ENCODE measurements at regions not wholly inside any gene's neighbourhood (a gene's known extent, or its start where the extent isn't known, plus 50 kb on each side); places are given as distances from the start of the nearest gene placed in this dataset.

DNA sequence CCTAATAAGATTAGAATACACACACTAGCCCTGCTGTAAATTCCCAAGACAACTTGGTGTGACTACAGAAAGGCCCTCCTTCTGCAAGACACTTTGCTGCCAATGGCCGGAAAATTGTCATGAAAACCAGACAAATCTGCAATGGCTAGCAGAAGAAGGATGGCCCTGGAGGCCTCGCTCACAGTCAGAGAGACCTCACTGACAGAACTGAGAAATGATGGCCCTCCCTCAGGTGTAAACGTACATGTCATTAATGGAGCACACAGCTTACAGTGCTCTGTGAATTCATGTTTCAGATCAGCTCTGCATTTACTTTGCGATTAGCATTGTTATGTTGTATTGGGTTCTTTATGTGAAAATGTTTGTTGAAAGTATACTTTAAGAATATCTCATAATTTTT lies 202.9 kb upstream of the N4BP1 start:
- H4K20me1 ChIP-seq (ENCODE audit: insufficient read depth, low read length), result no peaks in the 10 kb centered on the region
- no peak for TF ChIP-seq CTCF (IDR thresholded peaks at IDR 0.05; ENCODE audit: extremely low read depth, low read depth, low read length)
- H3K4me1 ChIP-seq (ENCODE audit: insufficient read depth, low read length), result no peaks in the 10 kb centered on the region
- H3K4me2 ChIP-seq (ENCODE audit: insufficient read depth, low read length), result no peak overlapping the region
- H3K4me3 ChIP-seq (ENCODE audit: insufficient read depth, low read length), result no peak overlapping the region
- H3K36me3 ChIP-seq (ENCODE audit: insufficient read depth, low read length), result no peaks in the 10 kb centered on the region
- DNase-seq (ENCODE audit: insufficient read length, low spot score, missing footprints), result no peak
- no peak overlapping the region for H3K27ac ChIP-seq (ENCODE audit: low read depth, low read length)
- no peaks in the 10 kb centered on the region for H3K27me3 ChIP-seq (ENCODE audit: insufficient read depth, low read length)
- no peaks in the 10 kb centered on the region for H3K79me2 ChIP-seq (ENCODE audit: insufficient read depth, low read length)
- H2AFZ ChIP-seq (ENCODE audit: low read length), result no peak overlapping the region
- no peaks in the 10 kb centered on the region for H3K9me3 ChIP-seq (ENCODE audit: low read depth, low read length)

DNA sequence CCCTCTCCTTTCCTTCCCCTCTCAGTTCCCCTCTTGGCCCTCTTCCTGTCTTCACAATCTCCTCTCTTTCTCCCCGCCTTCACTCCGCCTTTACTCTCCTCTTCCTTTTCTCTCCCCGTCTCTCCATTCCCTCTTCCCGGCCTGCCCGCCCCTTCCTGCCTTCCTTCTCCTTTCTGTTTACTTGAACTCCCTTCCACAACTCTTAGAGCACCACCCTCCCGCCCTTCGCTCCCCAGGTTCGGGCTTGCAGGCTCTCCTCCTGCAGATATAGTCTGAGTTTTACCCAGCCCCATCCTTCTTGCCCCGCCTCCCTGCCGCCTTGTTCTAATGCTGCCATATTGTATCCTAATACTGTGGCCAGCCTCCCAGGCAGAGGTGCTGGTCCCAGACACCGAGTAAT lies 201.5 kb upstream of the N4BP1 start:
- H3K4me3 ChIP-seq (ENCODE audit: insufficient read depth, low read length), result no peak overlapping the region
- no peaks in the 10 kb centered on the region for H3K36me3 ChIP-seq (ENCODE audit: insufficient read depth, low read length)
- no peaks in the 10 kb centered on the region for H3K27me3 ChIP-seq (ENCODE audit: insufficient read depth, low read length)
- no peak for DNase-seq (ENCODE audit: insufficient read length, low spot score, missing footprints)
- H3K79me2 ChIP-seq (ENCODE audit: insufficient read depth, low read length), result no peaks in the 10 kb centered on the region
- H3K9me3 ChIP-seq (ENCODE audit: low read depth, low read length), result no peaks in the 10 kb centered on the region
- no peak overlapping the region for H2AFZ ChIP-seq (ENCODE audit: low read length)
- no peak overlapping the region for H3K4me2 ChIP-seq (ENCODE audit: insufficient read depth, low read length)
- no peak overlapping the region for H3K27ac ChIP-seq (ENCODE audit: low read depth, low read length)
- no peaks in the 10 kb centered on the region for H4K20me1 ChIP-seq (ENCODE audit: insufficient read depth, low read length)
- H3K4me1 ChIP-seq (ENCODE audit: insufficient read depth, low read length), result no peaks in the 10 kb centered on the region
- no peak for TF ChIP-seq CTCF (IDR thresholded peaks at IDR 0.05; ENCODE audit: extremely low read depth, low read depth, low read length)

GRCh38 chr16:48810803-48811453 lies 200.9 kb upstream of the N4BP1 start:
- Histone ChIP-seq H3K79me2 (ENCODE audit: insufficient read depth, low read length) (no peaks in the 10 kb centered on the region), H3K36me3 (ENCODE audit: insufficient read depth, low read length) (no peaks in the 10 kb centered on the region), H3K4me2 (ENCODE audit: insufficient read depth, low read length) (no peak overlapping the region)

DNA sequence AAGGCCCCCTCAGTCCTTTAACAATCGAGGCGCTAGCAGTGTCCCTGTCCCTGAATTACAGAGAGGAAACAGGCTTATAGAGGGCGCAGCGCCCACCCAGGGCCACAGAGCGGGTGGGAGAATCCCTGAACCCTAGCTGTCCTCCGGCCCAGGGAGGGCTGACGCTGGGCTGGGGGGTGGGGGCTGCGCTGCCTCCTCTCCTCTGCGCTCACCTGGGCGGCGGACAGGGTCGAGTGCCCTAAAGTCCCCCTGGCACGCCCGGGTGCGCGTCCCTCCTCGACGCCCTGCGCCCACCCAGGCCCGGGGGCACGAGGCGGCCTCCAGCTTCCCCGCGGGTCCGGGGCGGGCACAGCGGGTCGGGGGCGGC lies 200.4 kb upstream of the N4BP1 start:
- Histone ChIP-seq H3K79me2 (ENCODE audit: insufficient read depth, low read length) (no peaks in the 10 kb centered on the region), H4K20me1 (ENCODE audit: insufficient read depth, low read length) (no peaks in the 10 kb centered on the region), H3K9me3 (ENCODE audit: low read depth, low read length) (no peaks in the 10 kb centered on the region), H3K4me2 (ENCODE audit: insufficient read depth, low read length) (no peak overlapping the region), H3K4me3 (ENCODE audit: insufficient read depth, low read length) (no peak overlapping the region), H3K27me3 (ENCODE audit: insufficient read depth, low read length) (no peaks in the 10 kb centered on the region), H3K4me1 (ENCODE audit: insufficient read depth, low read length) (no peaks in the 10 kb centered on the region), H3K27ac (ENCODE audit: low read depth, low read length) (no peak overlapping the region), H3K36me3 (ENCODE audit: insufficient read depth, low read length) (no peaks in the 10 kb centered on the region), H2AFZ (ENCODE audit: low read length) (no peak overlapping the region)
- no peak for TF ChIP-seq CTCF (IDR thresholded peaks at IDR 0.05; ENCODE audit: extremely low read depth, low read depth, low read length)
- no peak for DNase-seq (ENCODE audit: insufficient read length, low spot score, missing footprints)

More at GRCh38 chr16:48810803-48811453, 200.9 kb upstream of the N4BP1 start:
- DNase-seq (ENCODE audit: insufficient read length, low spot score, missing footprints), result no peak
- no peak overlapping the region for H3K27ac ChIP-seq (ENCODE audit: low read depth, low read length)
- no peak overlapping the region for H2AFZ ChIP-seq (ENCODE audit: low read length)
- no peak overlapping the region for H3K4me3 ChIP-seq (ENCODE audit: insufficient read depth, low read length)
- no peaks in the 10 kb centered on the region for H3K27me3 ChIP-seq (ENCODE audit: insufficient read depth, low read length)
- no peaks in the 10 kb centered on the region for H4K20me1 ChIP-seq (ENCODE audit: insufficient read depth, low read length)
- H3K4me1 ChIP-seq (ENCODE audit: insufficient read depth, low read length), result no peaks in the 10 kb centered on the region
- no peak for TF ChIP-seq CTCF (IDR thresholded peaks at IDR 0.05; ENCODE audit: extremely low read depth, low read depth, low read length)
- H3K9me3 ChIP-seq (ENCODE audit: low read depth, low read length), result no peaks in the 10 kb centered on the region
